Esophagus squamous epithelium (tissue), 4 donors: ENCODE measurements at regions not wholly inside any gene's neighbourhood (a gene's known extent, or its start where the extent isn't known, plus 50 kb on each side); places are given as distances from the start of the nearest gene placed in this dataset.

ENCODE experiments used
- POLR2A ChIP-seq, 4 donors: fragments of 450-650 bp; IDR thresholded peaks; one replicate each; pipeline ENCODE4 v1.6.1; 2017; ENCODE audit warnings: antibody characterized with exemption in 4 of 4, mild to moderate bottlenecking in 4 of 4, moderate library complexity in 3 of 4
- TF ChIP-seq, protein P1 (sequence below), 6 experiments: fragments of 450-650 bp in 4 of 6; fragments of 200-600 bp in 2 of 6; sonication (generic) in 2 of 6; IDR thresholded peaks; one replicate each; pipeline ENCODE4 v1.5.1; 2016 to 2019; ENCODE audit warnings: antibody characterized with exemption in 6 of 6, mild to moderate bottlenecking in 4 of 6, moderate library complexity in 4 of 6

GRCh38 chr18:45241271-45241670, 374.0 kb upstream of the SLC14A2 start:
- TF ChIP-seq, protein P1, sequence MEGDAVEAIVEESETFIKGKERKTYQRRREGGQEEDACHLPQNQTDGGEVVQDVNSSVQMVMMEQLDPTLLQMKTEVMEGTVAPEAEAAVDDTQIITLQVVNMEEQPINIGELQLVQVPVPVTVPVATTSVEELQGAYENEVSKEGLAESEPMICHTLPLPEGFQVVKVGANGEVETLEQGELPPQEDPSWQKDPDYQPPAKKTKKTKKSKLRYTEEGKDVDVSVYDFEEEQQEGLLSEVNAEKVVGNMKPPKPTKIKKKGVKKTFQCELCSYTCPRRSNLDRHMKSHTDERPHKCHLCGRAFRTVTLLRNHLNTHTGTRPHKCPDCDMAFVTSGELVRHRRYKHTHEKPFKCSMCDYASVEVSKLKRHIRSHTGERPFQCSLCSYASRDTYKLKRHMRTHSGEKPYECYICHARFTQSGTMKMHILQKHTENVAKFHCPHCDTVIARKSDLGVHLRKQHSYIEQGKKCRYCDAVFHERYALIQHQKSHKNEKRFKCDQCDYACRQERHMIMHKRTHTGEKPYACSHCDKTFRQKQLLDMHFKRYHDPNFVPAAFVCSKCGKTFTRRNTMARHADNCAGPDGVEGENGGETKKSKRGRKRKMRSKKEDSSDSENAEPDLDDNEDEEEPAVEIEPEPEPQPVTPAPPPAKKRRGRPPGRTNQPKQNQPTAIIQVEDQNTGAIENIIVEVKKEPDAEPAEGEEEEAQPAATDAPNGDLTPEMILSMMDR (IDR thresholded peaks at IDR 0.05): no peak
- no peak for TF ChIP-seq POLR2A (IDR thresholded peaks at IDR 0.05)
